ENCODE measurements at regions not wholly inside any gene's neighbourhood (a gene's known extent, or its start where the extent isn't known, plus 50 kb on each side); places are given as distances from the start of the nearest gene placed in this dataset.

- no peak for DNase-seq (ENCODE audit: low read depth)
- TF ChIP-seq CTCF (IDR thresholded peaks at IDR 0.05; ENCODE audit: low read length, missing control alignments) = no peak
- H3K4me3 ChIP-seq (replicated peaks; ENCODE audit: low read depth, low read length) = no peak overlapping the region
These were observed 262.8 kb downstream of the FGFR2 start for GRCh38 chr10:121335386-121335925.

- no peak for DNase-seq (ENCODE audit: low read depth)
- H3K4me3 ChIP-seq (replicated peaks; ENCODE audit: low read depth, low read length) = no peak overlapping the region
- no peak for TF ChIP-seq CTCF (IDR thresholded peaks at IDR 0.05; ENCODE audit: low read length, missing control alignments)
These were observed 260.8 kb downstream of the FGFR2 start for GRCh38 chr10:121337427-121337826.

DNA sequence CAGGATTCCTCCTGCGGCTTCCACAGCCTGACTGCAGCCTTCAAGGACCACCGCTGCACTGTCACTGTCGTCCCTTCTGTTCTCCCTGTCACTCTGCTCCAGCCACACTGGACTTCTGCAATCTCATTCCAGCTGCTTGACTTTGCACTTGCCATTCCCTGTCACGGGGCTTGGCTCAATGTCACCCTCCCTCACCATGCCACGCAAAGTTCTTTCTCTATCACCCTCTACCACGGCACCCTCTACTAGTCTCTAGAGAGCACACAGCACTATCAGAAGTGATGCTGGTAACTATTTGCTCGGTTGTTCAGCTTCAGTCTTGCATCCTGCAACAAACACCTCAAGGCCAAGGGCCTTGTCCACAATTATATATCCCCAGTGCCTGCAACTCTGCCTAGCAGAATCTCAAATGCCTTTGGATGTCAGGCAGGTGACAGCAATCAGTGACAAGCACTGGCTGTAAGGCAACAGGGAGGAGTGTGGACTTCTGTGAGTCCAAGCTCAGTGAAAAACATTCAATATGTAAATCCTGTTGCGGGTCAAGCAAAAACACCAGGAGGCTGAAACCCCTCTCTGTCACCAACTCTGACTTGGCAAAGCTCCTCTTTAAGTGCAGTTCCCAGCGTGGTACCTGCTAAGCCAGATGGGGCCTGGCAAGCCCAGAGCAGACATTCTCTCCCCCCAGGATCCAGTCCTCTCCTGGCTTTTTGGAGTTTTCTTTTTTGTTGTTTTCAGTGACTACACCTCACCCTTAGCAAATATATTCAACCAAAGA, 259.9 kb downstream of the FGFR2 start:
- H3K4me3 ChIP-seq (replicated peaks; ENCODE audit: low read depth, low read length) = no peak overlapping the region
- TF ChIP-seq CTCF (IDR thresholded peaks at IDR 0.05; ENCODE audit: low read length, missing control alignments) = no peak
- DNase-seq (ENCODE audit: low read depth) = no peak

GRCh38 chr10:121339114-121339513, 259.1 kb downstream of the FGFR2 start:
- no peak overlapping the region for H3K4me3 ChIP-seq (replicated peaks; ENCODE audit: low read depth, low read length)
- no peak for TF ChIP-seq CTCF (IDR thresholded peaks at IDR 0.05; ENCODE audit: low read length, missing control alignments)
- DNase-seq (ENCODE audit: low read depth) = no peak

GRCh38 chr10:121340271-121340831, 257.9 kb downstream of the FGFR2 start:
- DNase-seq (ENCODE audit: low read depth) = no peak
- no peak for TF ChIP-seq CTCF (IDR thresholded peaks at IDR 0.05; ENCODE audit: low read length, missing control alignments)
- H3K4me3 ChIP-seq (replicated peaks; ENCODE audit: low read depth, low read length) = no peak overlapping the region

DNA sequence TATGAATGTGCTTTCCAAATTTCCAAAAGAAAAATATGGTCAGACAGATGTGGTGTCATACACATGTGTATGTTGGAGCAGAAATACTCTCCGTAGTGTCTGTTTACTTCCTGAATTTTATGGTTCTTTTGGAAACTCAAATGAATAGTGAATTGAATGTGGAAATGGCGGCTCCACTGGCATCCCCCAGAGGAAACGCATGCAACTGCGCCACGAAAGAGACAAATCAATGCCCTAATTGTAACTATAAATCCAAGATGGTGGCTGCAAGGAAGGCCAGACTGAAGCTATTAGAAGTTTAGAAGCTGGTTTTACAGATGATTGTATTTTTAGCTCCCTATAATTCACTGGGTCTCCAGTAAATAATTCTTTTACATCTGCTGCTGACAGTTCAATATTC, 246.7 kb downstream of the FGFR2 start:
- no peak for TF ChIP-seq CTCF (IDR thresholded peaks at IDR 0.05; ENCODE audit: low read length, missing control alignments)
- no peak for DNase-seq (ENCODE audit: low read depth)
- no peak overlapping the region for H3K4me3 ChIP-seq (replicated peaks; ENCODE audit: low read depth, low read length)
